GM23248 (cell line): ENCODE measurements at regions not wholly inside any gene's neighbourhood (a gene's known extent, or its start where the extent isn't known, plus 50 kb on each side); places are given as distances from the start of the nearest gene placed in this dataset.

ENCODE experiments used
- DNase-seq: peaks from one replicate; pipeline ENCODE4 v3.0.0-alpha.2; 2015
- H2AFZ ChIP-seq: fragments of 200-600 bp; sonication (generic); 2 replicates; pipeline ENCODE4 v1.6.1; 2016; ENCODE audit warnings: antibody characterized with exemption
- H3F3A ChIP-seq: fragments of 200-600 bp; sonication (generic); 2 replicates; pipeline ENCODE4 v1.6.1; 2016; ENCODE audit warnings: mild to moderate bottlenecking, antibody characterized with exemption, mixed run types; ENCODE audit not compliant: insufficient read depth
- H3K27ac ChIP-seq: fragments of 200-600 bp; sonication (generic); 2 replicates; pipeline ENCODE4 v1.5.1; 2016; ENCODE audit warnings: mild to moderate bottlenecking
- H3K27me3 ChIP-seq: fragments of 200-600 bp; sonication (generic); replicated peaks from 2 replicates; pipeline ENCODE4 v1.6.1; 2016; ENCODE audit warnings: mild to moderate bottlenecking; ENCODE audit not compliant: insufficient read depth
- H3K36me3 ChIP-seq: fragments of 200-600 bp; sonication (generic); 2 replicates; pipeline ENCODE4 v1.6.1; 2016; ENCODE audit warnings: low read depth, mild to moderate bottlenecking
- H3K4me1 ChIP-seq: fragments of 200-600 bp; sonication (generic); 2 replicates; pipeline ENCODE4 v1.6.1; 2016; ENCODE audit warnings: mild to moderate bottlenecking; ENCODE audit not compliant: insufficient read depth
- H3K4me2 ChIP-seq: fragments of 200-600 bp; sonication (generic); one replicate; pipeline ENCODE4 v1.6.1; 2016; ENCODE audit warnings: mild to moderate bottlenecking; ENCODE audit not compliant: unreplicated experiment
- H3K4me3 ChIP-seq: fragments of 200-600 bp; sonication (generic); 2 replicates; pipeline ENCODE4 v1.5.1; 2016; ENCODE audit warnings: mild to moderate bottlenecking
- H3K79me2 ChIP-seq: fragments of 200-600 bp; sonication (generic); 2 replicates; pipeline ENCODE4 v1.6.1; 2016; ENCODE audit warnings: mild to moderate bottlenecking; ENCODE audit not compliant: insufficient read depth
- H3K9ac ChIP-seq: fragments of 200-600 bp; sonication (generic); 2 replicates; pipeline ENCODE4 v1.6.1; 2016; ENCODE audit warnings: mild to moderate bottlenecking
- H3K9me2 ChIP-seq: fragments of 200-600 bp; sonication (generic); 2 replicates; pipeline ENCODE4 v1.6.1; 2016; ENCODE audit warnings: mixed run types, mild to moderate bottlenecking, moderate library complexity; ENCODE audit not compliant: insufficient read depth
- H3K9me3 ChIP-seq: fragments of 200-600 bp; sonication (generic); one replicate; pipeline ENCODE4 v1.6.1; 2017; ENCODE audit warnings: low read depth
- H4K20me1 ChIP-seq: fragments of 200-600 bp; sonication (generic); 2 replicates; pipeline ENCODE4 v1.6.0; 2016; ENCODE audit not compliant: insufficient read depth
- EZH2 ChIP-seq: fragments of 200-600 bp; sonication (generic); IDR thresholded peaks from 2 replicates; pipeline ENCODE4 v1.6.1; 2018; ENCODE audit warnings: antibody characterized with exemption, mild to moderate bottlenecking; ENCODE audit not compliant: insufficient read depth, poor library complexity, severe bottlenecking
- EZH2phosphoT487 ChIP-seq: fragments of 200-600 bp; sonication (generic); IDR thresholded peaks from 2 replicates; pipeline ENCODE4 v1.6.1; 2018; ENCODE audit warnings: antibody characterized with exemption, moderate library complexity, mild to moderate bottlenecking, low read depth; ENCODE audit not compliant: insufficient read depth
- WGBS, 2 experiments: methylation state at CpG; one replicate each; pipeline ENCODE4 v1.1.6; 2015 to 2017; ENCODE audit warnings: low lambda C conversion rate in 2 of 2, low coverage in 1 of 2; ENCODE audit errors: missing lambda C conversion rate in 2 of 2; 5-methylcytosine and 5-hydroxymethylcytosine counted together
- in situ Hi-C: fragments of 300-500 bp; cut with MboI; formaldehyde crosslinking; loops from 2 replicates; pipeline ENCODE4 v1.15.0; 2020

- in situ Hi-C loops, result no loop called here
- H3K9me2 ChIP-seq, result no peaks in the 10 kb centered on the region
- peaks cover 7% of the 10 kb centered on the region for H3F3A ChIP-seq
- WGBS, 2 experiments, result 60 to 65% methylated on average over 4 of the region's 4 CpGs
- no peak for DNase-seq
- 0 out of 2 replicates have a peak, but pooled peaks cover 6% of the 10 kb centered on the region for H3K27me3 ChIP-seq
- H3K36me3 ChIP-seq, result no peaks in the 10 kb centered on the region
- H3K27ac ChIP-seq, result no peak overlapping the region
- no peak overlapping the region for H3K9ac ChIP-seq
- H3K9me3 ChIP-seq, result no peaks in the 10 kb centered on the region
- no peak overlapping the region for H2AFZ ChIP-seq
- H4K20me1 ChIP-seq, result no peaks in the 10 kb centered on the region
- no peak overlapping the region for H3K4me2 ChIP-seq
- no peak overlapping the region for H3K4me3 ChIP-seq
- H3K4me1 ChIP-seq, result peaks cover 6% of the 10 kb centered on the region
- no peak for TF ChIP-seq EZH2
- TF ChIP-seq EZH2phosphoT487, result no peak
- H3K79me2 ChIP-seq, result no peaks in the 10 kb centered on the region
These were observed 413.6 kb downstream of the ENC1 start for GRCh38 chr5:74226716-74227485.

- Histone ChIP-seq H3K36me3 (no peaks in the 10 kb centered on the region), H3K27me3 (0 out of 2 replicates have a peak, but pooled peaks cover 6% of the 10 kb centered on the region), H3K9ac (no peak overlapping the region), H3F3A (no peaks in the 10 kb centered on the region), H4K20me1 (no peaks in the 10 kb centered on the region), H3K27ac (no peak overlapping the region), H3K9me3 (no peaks in the 10 kb centered on the region), H3K4me1 (no peaks in the 10 kb centered on the region), H2AFZ (no peak overlapping the region), H3K79me2 (no peaks in the 10 kb centered on the region), H3K9me2 (no peaks in the 10 kb centered on the region), H3K4me2 (no peak overlapping the region), H3K4me3 (no peak overlapping the region)
- in situ Hi-C loops, result no loop called here
- no peak for DNase-seq
- no peak for TF ChIP-seq EZH2
- no peak for TF ChIP-seq EZH2phosphoT487
These were observed 414.9 kb downstream of the ENC1 start for GRCh38 chr5:74225587-74225986.

- H3K27ac ChIP-seq, result no peak overlapping the region
- in situ Hi-C loops, result no loop called here
- 0 out of 2 replicates have a peak, but pooled peaks cover 6% of the 10 kb centered on the region for H3K27me3 ChIP-seq
- no peaks in the 10 kb centered on the region for H4K20me1 ChIP-seq
- H3K79me2 ChIP-seq, result no peaks in the 10 kb centered on the region
- no peak overlapping the region for H3K4me3 ChIP-seq
- H3F3A ChIP-seq, result no peaks in the 10 kb centered on the region
- no peak overlapping the region for H3K4me2 ChIP-seq
- H3K4me1 ChIP-seq, result no peaks in the 10 kb centered on the region
- no peak for TF ChIP-seq EZH2
- TF ChIP-seq EZH2phosphoT487, result no peak
- no peak overlapping the region for H2AFZ ChIP-seq
- H3K9me3 ChIP-seq, result no peaks in the 10 kb centered on the region
- no peak for DNase-seq
- H3K9ac ChIP-seq, result no peak overlapping the region
- no peaks in the 10 kb centered on the region for H3K9me2 ChIP-seq
- H3K36me3 ChIP-seq, result no peaks in the 10 kb centered on the region
These were observed 416.2 kb downstream of the ENC1 start for GRCh38 chr5:74224331-74224730.

GRCh38 chr5:74222806-74223205, 417.7 kb downstream of the ENC1 start:
- Histone ChIP-seq H3K36me3 (no peaks in the 10 kb centered on the region), H4K20me1 (no peaks in the 10 kb centered on the region), H2AFZ (no peak overlapping the region), H3K9me3 (no peaks in the 10 kb centered on the region), H3K9ac (no peak overlapping the region), H3K4me1 (no peaks in the 10 kb centered on the region), H3K79me2 (no peaks in the 10 kb centered on the region), H3K4me3 (no peak overlapping the region), H3F3A (no peaks in the 10 kb centered on the region), H3K9me2 (no peaks in the 10 kb centered on the region), H3K27me3 (0 out of 2 replicates have a peak, but pooled peaks cover 6% of the 10 kb centered on the region), H3K4me2 (no peak overlapping the region), H3K27ac (no peak overlapping the region)
- in situ Hi-C loops, result no loop called here
- 100% methylated on average over 1 of the region's 1 CpG for WGBS, 2 experiments
- DNase-seq, result no peak
- no peak for TF ChIP-seq EZH2phosphoT487
- TF ChIP-seq EZH2, result no peak

- Histone ChIP-seq H3K9me3 (no peaks in the 10 kb centered on the region), H3F3A (no peaks in the 10 kb centered on the region), H3K4me1 (no peaks in the 10 kb centered on the region), H4K20me1 (no peaks in the 10 kb centered on the region), H3K9ac (no peak overlapping the region), H3K79me2 (no peaks in the 10 kb centered on the region), H3K27me3 (0 out of 2 replicates have a peak, but pooled peaks cover 6% of the 10 kb centered on the region), H3K9me2 (no peaks in the 10 kb centered on the region), H3K4me2 (no peak overlapping the region), H2AFZ (no peak overlapping the region), H3K27ac (no peak overlapping the region), H3K36me3 (no peaks in the 10 kb centered on the region), H3K4me3 (no peak overlapping the region)
- 84 to 86% methylated on average over 5 of the region's 5 CpGs for WGBS, 2 experiments
- in situ Hi-C loops, result no loop called here
- DNase-seq, result no peak
- TF ChIP-seq EZH2phosphoT487, result no peak
- no peak for TF ChIP-seq EZH2
These were observed 419.1 kb downstream of the ENC1 start for GRCh38 chr5:74221413-74221812.
